Left lung (tissue), 4 donors: ENCODE measurements at regions not wholly inside any gene's neighbourhood (a gene's known extent, or its start where the extent isn't known, plus 50 kb on each side); places are given as distances from the start of the nearest gene placed in this dataset.
"Not testable (repeated sequence)": the region's sequence is repeated elsewhere in the genome, so short reads cannot be mapped to it uniquely, and the experiment has no call there.

Source experiments
- ATAC-seq: fragments of 200-7000 bp; cut with Tn5 transposase; one replicate; pipeline ENCODE4 v1.9.1; 2020; ENCODE audit warnings: moderate library complexity
- DNase-seq, 4 donors: peaks; one replicate each; pipeline ENCODE4 v3.0.0-alpha.2; 2013 to 2020
- H3K27ac ChIP-seq, 2 donors: fragments of 200-600 bp; sonication (generic) in 1 of 2; one replicate each; pipeline versions ENCODE4 v1.5.0 to v1.8.0; 2020 to 2021
- H3K27me3 ChIP-seq, 2 donors: fragments of 200-600 bp; sonication (generic) in 1 of 2; one replicate each; pipeline versions ENCODE4 v1.5.0 to v1.8.0; 2020 to 2021
- H3K36me3 ChIP-seq, 2 donors: fragments of 200-600 bp; sonication (generic) in 1 of 2; one replicate each; pipeline versions ENCODE4 v1.5.0 to v1.8.0; 2020 to 2021
- H3K4me1 ChIP-seq, 2 donors: fragments of 200-600 bp; one replicate each; pipeline ENCODE4 v1.8.0; 2021
- H3K4me3 ChIP-seq, 2 donors: fragments of 200-600 bp; sonication (generic) in 1 of 2; one replicate each; pipeline versions ENCODE4 v1.5.0 to v1.8.0; 2020 to 2021; ENCODE audit warnings: mild to moderate bottlenecking in 1 of 2
- H3K9me3 ChIP-seq, 2 donors: fragments of 200-600 bp; sonication (generic) in 1 of 2; one replicate each; pipeline versions ENCODE4 v1.5.0 to v1.8.0; 2020 to 2021
- intact Hi-C, 2 donors: fragments of 100-400 bp; cut with DNase I; formaldehyde crosslinking; loops; one replicate each; pipeline versions ENCODE4 v1.11.2 to v1.14.2; 2022
- TF ChIP-seq, protein P1 (sequence below), 2 donors: fragments of 200-600 bp; sonication (generic) in 1 of 2; IDR thresholded peaks; one replicate each; pipeline versions ENCODE4 v1.5.0 to v1.8.0; 2021; ENCODE audit warnings: antibody characterized with exemption in 2 of 2
- donor health status: DM: no; HTN: yes; CAD: no.
- donor health status: DM: no; HTN: no; CAD: no.

DNA sequence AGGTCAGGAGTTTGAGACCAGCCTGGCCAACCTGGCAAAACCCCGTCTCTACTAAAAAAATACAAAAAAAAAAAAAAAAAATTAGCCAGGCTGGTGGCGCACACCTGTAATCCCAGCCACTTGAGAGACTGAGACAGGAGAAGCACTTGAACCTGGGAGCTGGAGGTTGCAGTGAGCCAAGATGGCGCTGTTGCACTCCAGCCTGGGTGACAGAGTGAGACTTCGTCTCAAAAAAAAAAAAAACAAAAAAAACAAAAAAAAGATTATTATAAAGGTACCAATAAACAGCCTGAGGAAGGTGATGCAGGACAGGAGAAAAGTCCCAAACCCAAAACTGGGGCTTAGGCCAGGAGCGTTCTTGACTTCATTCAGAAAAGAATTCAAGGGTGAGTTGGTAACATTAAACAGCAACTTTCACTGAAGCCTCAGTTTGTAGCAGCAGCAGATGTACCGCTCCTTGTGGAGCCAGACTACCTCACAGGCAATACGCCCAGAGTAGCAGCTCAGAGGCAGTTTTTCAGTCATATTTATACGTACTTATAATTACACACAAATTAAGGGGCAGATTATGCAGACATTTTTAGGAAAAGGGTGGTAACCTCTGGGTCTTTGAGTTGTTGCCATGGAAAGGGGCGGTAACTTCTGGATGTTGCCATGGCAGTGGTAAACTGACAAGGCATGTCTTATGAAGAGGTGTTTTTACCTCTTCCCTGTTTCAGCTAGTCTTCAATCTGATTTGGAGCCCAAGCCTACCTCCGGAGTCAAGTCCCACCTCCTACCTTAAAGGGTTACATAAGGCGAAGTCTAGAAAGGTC lies 1596.6 kb upstream of the CELF4 start:
- Histone ChIP-seq H3K36me3 (no peaks in the 10 kb centered on the region), H3K27me3 (no peaks in the 10 kb centered on the region), H3K4me1 (no peaks in the 10 kb centered on the region), H3K9me3 (no peaks in the 10 kb centered on the region), H3K27ac (no peak overlapping the region), H3K4me3 (no peak overlapping the region)
- ATAC-seq: no peak
- TF ChIP-seq, protein P1, sequence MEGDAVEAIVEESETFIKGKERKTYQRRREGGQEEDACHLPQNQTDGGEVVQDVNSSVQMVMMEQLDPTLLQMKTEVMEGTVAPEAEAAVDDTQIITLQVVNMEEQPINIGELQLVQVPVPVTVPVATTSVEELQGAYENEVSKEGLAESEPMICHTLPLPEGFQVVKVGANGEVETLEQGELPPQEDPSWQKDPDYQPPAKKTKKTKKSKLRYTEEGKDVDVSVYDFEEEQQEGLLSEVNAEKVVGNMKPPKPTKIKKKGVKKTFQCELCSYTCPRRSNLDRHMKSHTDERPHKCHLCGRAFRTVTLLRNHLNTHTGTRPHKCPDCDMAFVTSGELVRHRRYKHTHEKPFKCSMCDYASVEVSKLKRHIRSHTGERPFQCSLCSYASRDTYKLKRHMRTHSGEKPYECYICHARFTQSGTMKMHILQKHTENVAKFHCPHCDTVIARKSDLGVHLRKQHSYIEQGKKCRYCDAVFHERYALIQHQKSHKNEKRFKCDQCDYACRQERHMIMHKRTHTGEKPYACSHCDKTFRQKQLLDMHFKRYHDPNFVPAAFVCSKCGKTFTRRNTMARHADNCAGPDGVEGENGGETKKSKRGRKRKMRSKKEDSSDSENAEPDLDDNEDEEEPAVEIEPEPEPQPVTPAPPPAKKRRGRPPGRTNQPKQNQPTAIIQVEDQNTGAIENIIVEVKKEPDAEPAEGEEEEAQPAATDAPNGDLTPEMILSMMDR (IDR thresholded peaks at IDR 0.05): no peak
- intact Hi-C loops: no loop called here
- no peak for DNase-seq

GRCh38 chr18:39149211-39149806 lies 1583.7 kb upstream of the CELF4 start:
- Histone ChIP-seq H3K4me1 (no peaks in the 10 kb centered on the region), H3K4me3 (no peak overlapping the region), H3K36me3 (no peaks in the 10 kb centered on the region), H3K9me3 (peaks cover 0 to 37% of the 10 kb centered on the region in 2 donors), H3K27me3 (no peaks in the 10 kb centered on the region), H3K27ac (no peak overlapping the region)
- TF ChIP-seq, protein P1 (IDR thresholded peaks at IDR 0.05): no peak
- ATAC-seq (no peak), DNase-seq (no peak)
- intact Hi-C loops: no loop called here

DNA sequence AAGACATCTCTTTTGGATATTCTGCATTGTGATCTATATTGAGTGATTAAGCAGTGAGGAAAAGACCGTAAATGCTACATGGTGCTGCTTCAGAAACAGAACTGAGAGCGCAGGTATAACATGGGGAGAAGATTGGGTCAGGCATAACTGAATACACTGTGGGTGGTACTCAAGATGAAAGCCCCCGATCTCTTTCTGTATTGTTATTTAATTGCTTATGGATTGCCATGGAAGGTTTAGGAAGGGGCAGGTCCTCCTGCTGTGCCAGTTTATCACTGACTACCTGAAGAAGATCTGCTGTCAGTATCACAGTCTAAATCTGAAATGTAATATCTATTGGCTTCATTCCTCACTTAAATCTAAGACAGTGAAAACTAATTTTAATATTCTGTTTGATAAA lies 1568.7 kb upstream of the CELF4 start:
- intact Hi-C loops: no loop called here
- Histone ChIP-seq H3K4me1 (no peaks in the 10 kb centered on the region), H3K36me3 (no peaks in the 10 kb centered on the region), H3K4me3 (no peak overlapping the region), H3K27me3 (no peaks in the 10 kb centered on the region), H3K9me3 (no peaks in the 10 kb centered on the region), H3K27ac (no peak overlapping the region)
- ATAC-seq: no peak
- TF ChIP-seq, protein P1 (IDR thresholded peaks at IDR 0.05): no peak
- DNase-seq: no peak

DNA sequence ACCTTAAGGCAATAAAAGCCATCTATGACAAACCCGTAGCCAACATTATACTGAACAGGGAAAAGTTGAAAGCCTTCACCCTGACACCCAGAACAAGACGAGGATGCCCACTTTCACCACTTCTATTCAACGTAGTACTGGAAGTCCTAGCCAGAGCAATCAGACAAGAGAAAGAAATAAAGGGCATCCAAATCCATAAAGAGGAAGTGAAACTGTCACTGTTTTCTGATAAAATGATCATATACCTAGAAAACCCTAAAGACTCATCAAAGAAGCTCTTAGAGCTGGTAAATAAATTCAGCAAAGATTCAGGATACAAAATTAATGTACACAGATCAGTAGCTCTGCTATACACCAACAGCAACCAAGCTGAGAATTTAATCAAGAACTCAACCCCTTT lies 1561.9 kb upstream of the CELF4 start:
- intact Hi-C loops, H3K9me3 ChIP-seq, H3K27ac ChIP-seq, H3K4me3 ChIP-seq, ATAC-seq, H3K4me1 ChIP-seq, H3K36me3 ChIP-seq, DNase-seq, H3K27me3 ChIP-seq: not testable (repeated sequence)

DNA sequence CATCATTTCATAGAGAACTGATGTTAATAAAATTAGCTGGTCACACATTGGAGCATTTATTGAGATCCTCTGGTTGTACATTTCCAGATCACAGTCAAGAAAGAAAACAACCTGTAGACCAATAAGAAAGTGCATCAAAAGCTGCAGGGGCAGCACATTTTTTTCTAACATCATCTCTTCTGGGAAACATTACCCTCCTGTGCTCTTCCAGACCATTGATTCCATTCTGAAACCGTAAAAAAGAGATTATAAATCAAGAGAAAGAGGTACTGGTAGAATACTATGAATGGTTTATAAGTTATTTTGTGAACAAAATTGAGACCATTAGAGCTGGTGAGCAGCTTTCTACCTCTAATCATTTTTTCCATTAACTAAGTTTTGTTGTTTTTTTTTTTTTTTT lies 1548.2 kb upstream of the CELF4 start:
- no peaks in the 10 kb centered on the region for H3K36me3 ChIP-seq

More for the DNA sequence above, 1548.2 kb upstream of the CELF4 start:
- Histone ChIP-seq H3K9me3 (no peaks in the 10 kb centered on the region), H3K27ac (no peak overlapping the region), H3K4me1 (no peaks in the 10 kb centered on the region), H3K27me3 (no peaks in the 10 kb centered on the region), H3K4me3 (no peak overlapping the region)
- DNase-seq (no peak), ATAC-seq (no peak)
- intact Hi-C loops: no loop called here
- TF ChIP-seq, protein P1 (IDR thresholded peaks at IDR 0.05): no peak
